ENCODE measurements at regions not wholly inside any gene's neighbourhood (a gene's known extent, or its start where the extent isn't known, plus 50 kb on each side); places are given as distances from the start of the nearest gene placed in this dataset.
"Not testable (repeated sequence)": the region's sequence is repeated elsewhere in the genome, so short reads cannot be mapped to it uniquely, and the experiment has no call there.

DNA sequence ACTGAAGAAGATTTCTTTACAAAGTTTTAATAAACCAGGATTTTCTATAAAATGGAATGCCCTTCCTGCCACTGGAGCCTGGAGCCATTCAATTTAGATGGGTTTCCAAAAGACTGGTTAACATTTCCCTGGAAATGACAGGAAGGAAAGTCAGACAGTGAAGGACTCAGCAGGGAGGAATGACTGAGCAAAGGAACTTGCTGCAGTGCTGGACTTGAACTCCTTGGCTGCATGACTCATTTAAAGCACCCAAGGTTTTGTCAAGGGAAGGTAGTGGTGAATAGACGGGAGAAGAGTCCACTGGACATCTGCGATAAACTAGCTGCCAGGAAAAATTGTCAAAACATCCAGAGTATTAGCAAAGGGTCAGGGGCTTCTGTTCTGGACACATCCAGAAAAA is 163.8 kb upstream of the SLC28A3 start:
- DNase-seq (ENCODE audit: low spot score), result no peak

DNA sequence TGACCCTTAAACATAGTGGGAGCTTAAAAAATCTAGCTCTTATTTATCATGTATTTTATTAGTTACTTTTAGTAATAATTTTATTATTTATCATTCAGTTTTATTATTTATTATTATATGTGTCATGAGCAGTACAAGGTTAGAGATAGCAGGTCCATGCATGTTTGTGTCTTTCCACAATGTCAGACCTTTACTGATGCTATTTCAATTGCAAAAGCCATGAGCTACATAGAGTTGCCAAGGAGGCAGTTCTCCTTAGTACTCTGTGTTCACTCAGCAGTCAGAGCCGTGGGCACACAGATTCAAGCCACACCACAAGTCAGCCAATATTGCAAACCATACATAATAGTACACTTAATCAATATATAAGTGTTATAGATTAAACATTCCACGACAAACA is 157.9 kb upstream of the NTRK2 start:
- DNase-seq (ENCODE audit: low spot score), result no peak

DNA sequence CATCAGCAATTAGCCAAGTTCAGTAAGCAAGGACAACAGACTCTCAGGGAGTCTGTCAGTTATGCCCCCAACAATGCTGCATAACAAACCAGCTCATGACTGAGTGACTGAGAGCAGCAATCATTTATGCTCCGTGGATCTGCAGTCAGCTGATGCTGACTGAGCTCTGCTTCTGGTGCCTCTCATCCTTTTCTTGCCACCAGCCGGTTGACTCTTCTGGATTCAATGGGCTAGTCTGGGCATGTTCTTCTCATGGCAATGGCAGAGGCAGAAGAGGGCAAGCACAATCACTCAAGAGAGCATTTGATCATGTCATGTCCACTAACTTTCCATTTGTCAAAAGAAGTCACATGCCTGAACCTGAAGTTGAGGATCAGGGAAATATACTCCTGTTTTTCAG is 157.0 kb upstream of the NTRK2 start:
- no peak for DNase-seq (ENCODE audit: low spot score)

DNA sequence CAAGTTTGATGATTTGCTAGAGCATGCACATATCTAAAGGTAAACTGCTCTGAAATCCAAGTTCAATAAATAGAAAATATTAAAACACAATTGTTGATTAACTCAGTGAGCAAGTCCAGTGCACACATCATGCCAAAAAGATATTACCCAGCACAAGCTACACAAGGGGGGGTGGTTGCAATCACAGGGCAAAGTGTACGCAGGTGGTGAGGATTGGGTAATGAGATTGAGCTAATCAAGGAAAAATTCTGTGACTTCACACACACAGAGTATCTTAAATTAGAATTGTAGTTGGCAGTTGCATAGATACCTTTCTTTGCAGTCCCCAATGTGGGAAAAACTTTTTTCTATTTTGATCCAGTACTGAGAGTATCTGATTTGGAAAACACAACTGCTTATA is 156.1 kb upstream of the NTRK2 start:
- DNase-seq (ENCODE audit: low spot score), result no peak

DNA sequence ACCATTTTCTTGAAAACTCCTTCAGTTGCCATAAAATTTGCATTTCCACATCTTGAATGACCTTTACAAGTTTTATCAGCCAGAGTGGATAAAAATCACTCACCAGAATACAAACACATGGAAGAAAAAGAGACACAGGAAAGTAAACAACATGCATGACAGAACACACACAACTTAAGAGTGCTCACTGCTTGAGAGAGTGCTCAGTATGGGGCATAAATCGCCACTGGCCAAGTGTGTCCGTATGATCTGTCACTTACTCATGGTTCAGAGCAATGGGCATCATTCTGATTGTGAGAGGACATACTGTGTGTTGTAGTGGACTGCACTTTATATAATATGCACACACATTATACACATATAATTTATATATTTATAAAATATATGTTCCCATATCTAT is 155.6 kb upstream of the NTRK2 start:
- DNase-seq (ENCODE audit: low spot score), result no peak

DNA sequence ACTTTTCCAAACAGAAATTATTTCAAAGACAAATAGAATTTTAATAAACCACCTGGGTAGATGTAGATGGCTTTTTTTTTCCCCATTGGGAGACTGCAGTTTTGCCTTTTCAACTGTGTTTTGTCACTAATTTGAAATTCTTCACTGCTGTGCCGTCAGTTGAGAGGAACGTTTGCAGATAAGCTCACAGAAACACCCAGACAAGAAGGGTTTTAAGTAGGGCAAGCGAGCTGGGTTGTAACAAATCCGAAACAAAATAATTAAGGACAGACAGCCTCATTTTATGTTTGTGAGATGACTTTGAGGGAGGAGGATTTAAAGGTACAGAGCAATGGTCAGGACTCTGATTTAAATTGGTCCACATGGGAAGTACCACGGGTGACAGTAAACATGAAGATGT is 155.1 kb upstream of the NTRK2 start:
- no peak for DNase-seq (ENCODE audit: low spot score)

DNA sequence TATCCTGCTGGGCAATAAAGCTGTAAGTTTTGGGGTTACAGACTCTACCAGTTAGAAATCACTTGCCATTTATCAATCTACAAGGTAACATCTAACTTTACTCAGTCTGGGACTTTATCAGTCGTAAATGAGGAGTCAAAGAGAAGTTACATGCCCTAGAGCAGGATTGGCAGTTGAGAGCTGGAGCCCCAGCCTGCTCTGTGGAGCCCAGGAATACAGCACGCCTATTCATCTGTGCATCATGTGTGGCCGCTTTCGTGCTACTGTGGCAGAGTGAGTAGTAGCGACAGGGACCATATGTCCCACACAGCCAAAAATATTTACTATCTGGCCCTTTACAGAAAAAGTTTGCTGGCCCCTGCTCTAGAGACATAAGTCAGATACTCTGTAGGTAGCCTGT is 152.5 kb upstream of the NTRK2 start:
- DNase-seq (ENCODE audit: low spot score), result no peak

DNA sequence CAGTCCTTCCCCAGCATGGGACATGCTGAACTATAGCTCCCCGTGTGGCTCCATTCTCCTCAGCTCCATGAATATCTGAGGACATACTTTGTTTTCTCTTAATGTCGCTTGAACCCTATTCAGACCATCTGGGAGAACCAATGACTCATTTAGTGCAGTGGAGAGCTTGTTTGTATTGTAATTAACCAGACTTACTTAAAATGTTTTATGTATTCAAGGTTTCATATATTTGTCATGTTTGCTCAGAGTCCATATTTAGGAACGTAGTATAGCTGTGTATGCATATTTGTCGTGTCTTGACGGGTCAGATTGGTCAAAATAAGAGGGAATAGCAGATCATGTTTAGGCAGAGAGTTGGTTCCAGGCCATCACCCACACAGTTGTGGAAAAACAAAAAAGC is 150.1 kb upstream of the NTRK2 start:
- no peak for DNase-seq (ENCODE audit: low spot score)

DNA sequence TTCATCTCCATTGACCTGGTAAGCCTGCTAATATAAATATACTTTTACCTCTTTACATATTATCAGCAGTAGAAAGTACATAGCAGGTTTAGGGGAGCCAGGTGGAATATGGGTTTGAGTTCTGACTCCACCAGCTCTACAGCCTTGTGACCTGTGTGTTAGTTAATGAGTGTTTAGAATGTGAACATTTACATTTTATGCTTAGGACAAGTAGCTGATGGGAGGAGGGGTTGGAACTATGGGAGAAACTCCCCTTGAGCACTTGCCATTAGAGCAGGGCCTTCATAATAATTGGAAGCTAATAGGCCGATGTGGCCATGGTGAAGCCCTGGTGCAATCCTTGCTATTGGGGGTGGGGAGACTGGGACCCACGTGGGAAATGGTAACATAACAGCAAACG is 148.3 kb upstream of the NTRK2 start:
- no peak for DNase-seq (ENCODE audit: low spot score)

DNA sequence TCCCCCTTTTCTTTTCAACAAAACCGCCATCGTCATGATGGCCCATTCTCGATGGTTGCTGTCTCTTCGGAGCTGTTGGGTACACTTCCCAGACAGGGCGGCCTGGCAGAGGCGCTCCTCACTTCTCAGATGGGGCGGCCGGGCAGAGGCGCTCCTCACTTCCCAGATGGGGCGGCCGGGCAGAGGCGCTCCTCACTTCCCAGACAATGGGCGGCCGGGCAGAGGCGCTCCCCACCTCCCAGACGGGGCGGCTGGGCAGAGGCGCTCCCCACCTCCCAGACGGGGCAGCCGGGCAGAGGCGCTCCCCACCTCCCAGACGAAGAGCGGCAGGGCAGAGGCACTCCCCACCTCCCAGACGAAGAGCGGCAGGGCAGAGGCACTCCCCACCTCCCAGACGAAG is 143.3 kb upstream of the NTRK2 start:
- DNase-seq (ENCODE audit: low spot score), result not testable (repeated sequence)

DNA sequence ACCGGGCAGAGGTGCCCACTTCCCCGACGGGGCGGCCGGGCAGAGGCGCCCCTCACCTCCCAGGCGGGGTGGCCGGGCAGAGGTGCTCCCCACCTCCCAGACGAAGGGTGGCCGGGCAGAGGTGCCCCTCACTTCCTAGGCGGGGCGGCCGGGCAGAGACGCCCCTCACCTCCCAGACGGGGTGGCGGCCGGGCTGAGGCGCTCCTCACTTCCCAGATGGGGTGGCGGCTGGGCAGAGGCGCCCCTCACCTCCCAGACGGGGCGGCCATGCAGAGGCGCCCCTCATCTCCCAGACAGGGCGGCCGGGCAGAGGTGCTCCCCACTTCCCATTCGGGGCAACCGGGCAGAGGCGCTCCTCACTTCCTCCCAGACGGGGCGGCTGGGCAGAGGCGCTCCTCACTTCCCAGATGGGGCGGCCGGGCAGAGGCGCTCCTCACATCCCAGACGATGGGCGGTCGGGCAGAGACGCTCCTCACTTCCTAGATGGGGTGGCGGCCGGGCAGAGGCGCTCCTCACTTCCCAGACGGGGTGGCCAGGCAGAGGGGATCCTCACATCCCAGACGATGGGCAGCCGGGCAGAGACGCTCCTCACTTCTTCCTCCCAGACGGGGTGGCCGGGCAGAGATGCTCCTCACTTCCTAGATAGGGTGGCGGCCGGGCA is 142.3 kb upstream of the NTRK2 start:
- DNase-seq (ENCODE audit: low spot score), result not testable (repeated sequence)

DNA sequence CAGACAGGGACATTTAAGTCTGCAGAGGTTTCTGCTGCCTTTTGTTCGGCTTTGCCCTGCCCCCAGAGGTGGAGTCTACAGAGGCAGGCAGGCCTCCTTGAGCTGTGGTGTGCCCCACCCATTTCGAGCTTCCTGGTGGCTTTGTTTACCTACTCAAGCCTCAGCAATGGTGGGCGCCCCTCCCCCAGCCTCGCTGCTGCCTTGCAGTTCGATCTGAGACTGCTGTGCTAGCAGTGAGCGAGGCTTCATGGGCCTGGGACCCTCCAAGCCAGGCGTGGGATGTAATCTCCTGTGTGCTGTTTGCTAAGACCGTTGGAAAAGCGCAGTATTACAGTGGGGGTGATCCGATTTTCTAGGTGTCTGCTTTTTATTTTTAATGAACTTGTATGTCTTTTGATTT is 133.6 kb upstream of the NTRK2 start:
- DNase-seq (ENCODE audit: low spot score), result not testable (repeated sequence)

DNA sequence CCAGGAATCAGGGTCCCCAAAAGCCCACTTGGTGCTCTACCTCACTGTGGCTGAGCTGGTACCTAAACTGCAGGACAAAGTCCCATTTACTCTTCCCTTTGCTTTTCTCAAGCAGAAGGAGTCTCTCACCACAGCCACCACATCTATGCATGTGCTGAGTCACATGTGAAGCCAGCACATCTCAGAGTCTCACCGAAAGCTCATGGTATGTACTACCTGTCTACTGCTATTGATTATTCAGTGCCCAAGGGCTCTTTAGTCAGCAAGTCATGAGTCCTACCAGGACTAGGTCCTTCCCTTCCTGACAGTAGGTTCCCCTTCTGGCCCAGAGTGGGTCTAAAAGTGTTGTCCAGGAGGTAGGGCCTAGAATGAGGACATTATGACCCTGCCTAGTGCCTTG is 130.7 kb upstream of the NTRK2 start:
- no peak for DNase-seq (ENCODE audit: low spot score)

DNA sequence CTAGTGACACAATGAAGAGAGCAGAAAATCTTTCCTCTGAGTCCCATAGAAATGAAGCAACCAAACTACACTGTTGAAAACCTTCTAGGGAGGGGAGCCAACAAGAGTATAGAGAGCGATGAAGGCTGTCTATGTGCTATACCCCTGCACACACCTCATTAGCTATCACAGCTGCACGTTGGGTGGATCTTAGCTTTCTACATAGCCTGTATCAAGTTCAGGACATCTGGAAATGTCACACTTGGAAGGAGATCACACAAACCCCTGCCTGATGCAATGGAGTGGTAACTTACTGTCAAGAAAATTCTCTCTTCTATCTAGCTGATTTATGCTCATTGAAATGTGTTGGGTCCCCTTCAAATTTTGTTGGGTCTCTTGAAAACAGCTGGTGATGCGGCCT is 127.0 kb upstream of the NTRK2 start:
- DNase-seq (ENCODE audit: low spot score), result no peak

DNA sequence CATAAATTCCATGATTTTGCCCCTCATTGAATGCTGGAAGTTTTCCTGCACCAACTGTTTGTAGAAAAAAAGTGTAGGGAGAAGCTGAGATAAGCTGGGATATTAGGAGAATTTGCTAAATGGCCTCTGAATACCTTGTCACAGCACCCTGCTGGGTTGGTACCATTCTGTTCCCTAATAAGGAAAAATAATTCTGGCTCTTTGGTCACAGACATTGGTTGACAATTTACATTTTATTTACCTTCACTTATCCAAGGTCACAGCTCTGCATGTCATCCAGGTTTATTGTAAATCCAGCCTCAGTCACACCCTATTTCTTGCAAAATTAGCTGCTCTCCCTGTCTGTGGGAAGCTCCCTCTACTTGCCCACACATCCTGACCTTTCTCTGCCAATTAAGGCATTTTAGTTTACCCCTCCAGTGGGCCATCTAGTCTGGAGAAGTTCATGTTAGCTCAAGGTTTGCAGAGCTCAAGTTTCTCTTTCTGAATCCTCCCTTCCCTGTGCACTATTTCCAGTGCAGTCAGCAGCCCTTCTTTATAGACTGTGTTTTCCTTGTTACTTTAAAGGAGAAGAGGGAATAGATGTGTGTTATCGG is 115.4 kb upstream of the NTRK2 start:
- no peak for DNase-seq (ENCODE audit: low spot score)

DNA sequence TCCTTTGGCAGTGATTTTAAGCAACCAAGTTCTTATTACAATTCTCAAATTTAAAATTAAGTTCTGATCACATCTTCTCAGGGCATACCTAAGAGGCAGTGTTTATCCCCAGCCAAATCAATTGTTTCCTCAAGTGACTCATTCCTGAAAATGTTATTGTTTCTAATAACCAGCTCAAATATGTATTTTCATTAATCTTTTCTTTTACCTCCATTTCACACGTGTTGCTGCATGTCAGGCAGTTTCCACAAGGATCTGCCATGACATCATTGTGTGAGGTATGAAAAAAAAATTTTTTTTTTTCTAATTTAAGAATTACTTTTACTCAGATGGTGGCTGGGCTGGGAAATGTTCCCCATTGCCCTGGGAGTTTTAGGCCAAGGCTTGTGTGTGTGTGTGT is 113.0 kb upstream of the NTRK2 start:
- no peak for DNase-seq (ENCODE audit: low spot score)

DNA sequence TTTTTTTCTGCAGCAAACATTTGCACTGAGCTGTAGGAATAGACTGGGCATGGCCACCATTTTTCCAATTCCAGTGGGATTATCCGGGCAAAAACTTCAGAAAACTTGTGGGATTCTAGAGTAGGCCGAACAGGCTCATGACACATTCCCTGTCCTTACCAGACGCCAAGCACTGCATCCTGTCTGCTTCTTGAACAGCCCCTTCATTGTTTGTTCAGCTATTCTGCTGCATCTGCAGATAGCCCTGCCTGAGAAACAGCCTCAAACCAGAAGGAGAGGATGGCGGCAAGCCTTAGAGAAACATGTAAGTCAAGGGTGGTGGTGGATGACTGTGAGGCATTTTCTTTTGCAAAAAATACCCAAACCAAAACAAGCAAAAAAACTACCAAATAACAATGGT is 111.8 kb upstream of the NTRK2 start:
- no peak for DNase-seq (ENCODE audit: low spot score)

DNA sequence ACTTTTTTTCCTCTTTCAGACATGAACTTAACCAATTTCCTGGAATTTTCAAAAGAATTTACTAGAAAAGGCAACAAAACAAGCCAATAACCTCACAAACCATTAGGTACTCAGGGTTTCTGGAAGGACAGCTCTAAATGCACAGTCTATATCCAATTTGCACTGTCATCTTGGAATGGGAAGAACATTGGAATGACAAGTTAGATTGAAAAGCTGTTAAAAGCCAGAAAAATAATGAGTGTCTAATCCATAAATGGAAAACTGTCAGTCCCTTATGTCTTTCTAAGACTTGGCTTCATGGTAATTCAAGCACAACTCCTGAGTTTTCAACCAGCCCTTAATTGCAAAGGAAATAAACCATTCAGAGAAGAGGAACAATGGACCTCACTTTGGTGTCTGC is 105.8 kb upstream of the NTRK2 start:
- DNase-seq (ENCODE audit: low spot score), result no peak

DNA sequence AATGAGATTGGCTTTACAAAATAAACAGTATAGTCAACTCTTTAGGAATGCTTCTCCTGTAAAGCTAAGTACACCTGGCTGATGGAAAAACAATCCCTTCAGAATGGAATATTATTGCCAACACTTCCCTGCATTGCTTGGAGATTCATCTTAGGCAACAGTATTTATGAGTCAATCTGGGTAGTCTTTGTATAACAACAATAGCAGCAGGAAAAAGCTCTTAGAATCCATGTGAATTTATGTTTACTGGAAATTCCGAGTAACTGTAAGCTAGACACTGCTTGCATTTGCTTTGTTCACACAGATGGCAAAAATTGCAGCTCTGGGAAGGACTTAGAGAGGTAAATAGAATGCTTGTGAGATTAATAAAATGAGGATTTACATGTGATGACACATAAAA is 101.7 kb upstream of the NTRK2 start:
- no peak for DNase-seq (ENCODE audit: low spot score)

DNA sequence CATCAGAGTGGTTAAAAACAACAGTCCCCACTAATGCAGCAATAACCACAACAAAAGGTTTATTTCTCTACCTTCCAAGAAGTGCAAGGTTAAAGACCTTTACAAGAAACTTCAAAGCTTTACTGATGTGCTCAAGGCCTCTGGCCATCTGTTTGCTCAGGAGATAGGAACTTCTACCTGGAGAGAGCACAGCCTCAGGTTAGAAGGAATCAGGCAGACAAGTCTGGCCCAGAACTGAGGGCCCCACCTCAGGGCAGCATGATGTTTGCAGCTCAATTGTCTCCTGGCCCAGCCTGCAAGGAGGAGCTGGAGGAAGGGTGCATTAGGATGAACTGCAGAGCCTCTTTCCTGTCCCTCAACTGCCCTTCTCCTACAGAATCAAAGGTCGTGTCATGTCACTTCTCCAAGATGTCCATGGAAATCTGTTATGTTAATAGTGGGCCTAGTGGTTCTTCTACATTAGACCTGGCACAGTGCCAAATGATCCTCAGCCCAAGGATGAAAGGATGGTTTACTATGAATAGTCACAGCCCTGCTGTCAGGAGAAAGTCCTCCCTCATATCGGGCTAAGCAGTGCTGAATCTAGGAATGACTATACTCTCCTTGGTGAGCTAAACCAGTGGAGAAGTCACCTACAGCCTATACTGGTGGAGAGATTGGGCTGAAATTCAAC is 98.9 kb upstream of the NTRK2 start:
- DNase-seq (ENCODE audit: low spot score), result no peak

DNA sequence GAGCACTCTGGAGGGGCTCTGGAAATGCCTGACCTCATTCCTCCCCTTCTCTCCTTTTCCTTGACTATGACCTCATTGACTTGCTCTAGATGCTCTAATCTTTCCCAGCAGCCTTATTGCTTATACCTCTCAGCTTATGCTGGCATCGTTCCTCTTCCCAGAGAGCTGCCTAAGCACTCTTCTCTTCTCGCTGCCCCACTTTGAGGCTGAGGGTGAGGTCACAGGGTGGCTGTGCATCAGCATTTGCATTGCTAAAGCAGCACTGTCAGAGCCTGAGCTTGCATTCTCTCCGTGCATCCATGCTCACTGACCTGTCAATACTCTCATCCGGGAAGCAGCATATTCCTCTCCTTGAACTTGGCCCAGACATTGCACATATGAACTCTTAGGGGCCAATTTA is 96.4 kb upstream of the NTRK2 start:
- DNase-seq (ENCODE audit: low spot score), result no peak

DNA sequence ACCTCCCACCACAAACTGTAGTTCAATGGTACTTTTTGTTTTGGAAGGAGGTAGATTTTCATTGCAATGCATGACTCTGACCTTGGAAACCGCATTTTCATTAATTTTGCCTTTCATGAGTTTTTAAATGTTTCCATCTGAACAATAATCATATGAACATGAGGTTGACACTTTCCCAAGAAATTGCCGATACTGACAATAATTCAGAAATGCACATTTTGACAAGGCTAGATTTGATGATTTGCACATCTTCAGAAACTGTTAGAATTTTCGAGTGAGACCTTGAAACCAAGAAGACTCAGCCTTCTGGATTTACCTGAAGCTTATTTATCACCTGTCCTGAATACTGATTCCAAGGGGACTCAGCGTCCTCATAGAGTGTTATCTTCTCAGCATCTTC is 93.8 kb upstream of the NTRK2 start:
- DNase-seq (ENCODE audit: low spot score), result no peak

DNA sequence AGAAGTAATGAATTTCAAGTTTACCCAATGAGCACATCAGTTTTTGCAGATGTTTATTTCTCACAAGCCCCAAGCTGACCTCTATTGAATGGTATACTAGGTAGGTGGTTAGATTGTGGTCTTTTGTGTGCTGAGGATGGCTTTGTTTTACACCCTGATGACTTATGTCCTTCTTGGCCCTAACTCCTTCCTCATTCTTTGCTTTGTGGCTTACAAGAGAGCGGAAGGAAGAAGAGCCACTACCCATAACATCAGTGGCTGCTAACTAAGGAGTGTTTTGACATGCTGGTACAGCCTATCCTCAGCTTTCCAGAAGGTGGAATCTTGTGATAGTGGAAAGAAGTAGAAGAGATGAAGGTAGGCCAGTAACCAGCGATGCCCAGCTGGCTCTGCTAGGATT is 85.7 kb upstream of the NTRK2 start:
- DNase-seq (ENCODE audit: low spot score), result no peak

DNA sequence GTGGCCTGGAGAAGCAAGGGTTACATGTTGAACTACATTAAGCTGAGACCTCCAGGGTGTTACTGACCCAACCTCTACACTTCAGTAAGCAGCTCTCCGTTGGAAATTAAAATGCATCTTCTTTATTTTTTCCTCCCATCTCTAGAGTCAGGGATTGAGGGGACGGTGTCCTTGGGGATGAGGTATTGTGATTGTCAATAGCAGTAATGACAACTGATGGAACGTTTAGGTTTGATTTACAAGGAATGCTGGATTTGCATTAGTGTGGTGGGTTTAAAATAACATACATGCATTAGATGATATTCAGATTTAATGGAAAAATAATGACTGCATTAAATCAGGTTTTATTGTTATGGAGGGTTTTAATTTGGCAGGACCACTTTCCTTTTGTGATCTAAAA is 82.9 kb upstream of the NTRK2 start:
- DNase-seq (ENCODE audit: low spot score), result no peak
